Stimulated activated CD4-positive, alpha-beta T cell treated with anti-CD3 and anti-CD28 coated beads, Interleukin-12 subunit alpha, Interleukin-12 subunit beta, amount 100 ng/mL, for 48 hours (primary cell): ENCODE measurements at regions not wholly inside any gene's neighbourhood (a gene's known extent, or its start where the extent isn't known, plus 50 kb on each side); places are given as distances from the start of the nearest gene placed in this dataset.

Experiments used
- DNase-seq, 3 donors: peaks; one replicate each; pipeline ENCODE4 v3.0.0-alpha.2; 2020; ENCODE audit warnings: low read depth in 2 of 3, low spot score in 1 of 3

GRCh38 chr1:60461925-60462595 is 388.5 kb upstream of the C1orf87 start:
- no peak for DNase-seq

- no peak for DNase-seq
Observed at GRCh38 chr1:60458111-60458510, 384.5 kb upstream of the C1orf87 start.

- no peak for DNase-seq
Observed at GRCh38 chr1:60449876-60450275, 376.3 kb upstream of the C1orf87 start.

- DNase-seq, result no peak
Observed at GRCh38 chr1:60448850-60449249, 375.3 kb upstream of the C1orf87 start.

GRCh38 chr1:60444680-60445079 is 371.1 kb upstream of the C1orf87 start:
- no peak for DNase-seq

GRCh38 chr1:60436186-60436585 is 362.6 kb upstream of the C1orf87 start:
- DNase-seq, result no peak

GRCh38 chr1:60431593-60431992 is 358.0 kb upstream of the C1orf87 start:
- no peak for DNase-seq

GRCh38 chr1:60430375-60430774 is 356.8 kb upstream of the C1orf87 start:
- no peak for DNase-seq

- no peak for DNase-seq
Observed at GRCh38 chr1:60428127-60428526, 354.6 kb upstream of the C1orf87 start.

GRCh38 chr1:60427701-60428100 is 354.1 kb upstream of the C1orf87 start:
- DNase-seq, result no peak

- no peak for DNase-seq
Observed at GRCh38 chr1:60427194-60427593, 353.6 kb upstream of the C1orf87 start.

- DNase-seq, result no peak
Observed at GRCh38 chr1:60425528-60425927, 352.0 kb upstream of the C1orf87 start.

GRCh38 chr1:60423146-60423780 is 349.7 kb upstream of the C1orf87 start:
- no peak for DNase-seq

GRCh38 chr1:60421965-60422364 is 348.4 kb upstream of the C1orf87 start:
- no peak for DNase-seq

GRCh38 chr1:60419023-60419422 is 345.5 kb upstream of the C1orf87 start:
- no peak for DNase-seq

- no peak for DNase-seq
Observed at GRCh38 chr1:60415696-60416095, 342.1 kb upstream of the C1orf87 start.

- no peak for DNase-seq
Observed at GRCh38 chr1:60413091-60413490, 339.5 kb upstream of the C1orf87 start.

GRCh38 chr1:60411591-60411990 is 338.0 kb upstream of the C1orf87 start:
- DNase-seq, result no peak

- DNase-seq, result no peak
Observed at GRCh38 chr1:60402816-60403215, 329.2 kb upstream of the C1orf87 start.

- DNase-seq, result no peak
Observed at GRCh38 chr1:60402216-60402615, 328.6 kb upstream of the C1orf87 start.

- DNase-seq, result no peak
Observed at GRCh38 chr1:60394436-60394835, 320.9 kb upstream of the C1orf87 start.

- DNase-seq, result no peak
Observed at GRCh38 chr1:60390593-60391282, 317.2 kb upstream of the C1orf87 start.
